Erythroblast (primary cell): ENCODE measurements at regions not wholly inside any gene's neighbourhood (a gene's known extent, or its start where the extent isn't known, plus 50 kb on each side); places are given as distances from the start of the nearest gene placed in this dataset.

Source experiments
- GATA1 ChIP-seq: IDR thresholded peaks from 2 replicates; pipeline ENCODE4 v1.6.1; 2011; ENCODE audit warnings: low read depth, mild to moderate bottlenecking, control low read depth, low read length, moderate library complexity
- POLR2A ChIP-seq: IDR thresholded peaks from 2 replicates; pipeline ENCODE4 v1.6.1; 2011; ENCODE audit warnings: mild to moderate bottlenecking, low read length

- TF ChIP-seq POLR2A: no peak
- TF ChIP-seq GATA1: no peak
These were observed 181.1 kb upstream of the TENT5A start for GRCh38 chr6:81933608-81934051.
